GM12878 (cell line): ENCODE measurements at regions not wholly inside any gene's neighbourhood (a gene's known extent, or its start where the extent isn't known, plus 50 kb on each side); places are given as distances from the start of the nearest gene placed in this dataset.

Source experiments
- ATAC-seq: fragments of 200-7000 bp; cut with Tn5 transposase; 3 replicates; pipeline ENCODE4 v1.9.1; 2020; ENCODE audit warnings: mild to moderate bottlenecking, moderate library complexity
- BruUV-seq: library from RNA; stranded (reverse); fragments of 400-500 nt; replicated peaks from 2 replicates; lab custom pipeline; 2021; lab: Mats Ljungman, UMichigan
- CTCF ChIA-PET: fragments of 300-600 bp; sonication (Branson Sonifier 250); formaldehyde crosslinking; extraction: SDS; loops from one replicate; lab custom pipeline; 2021; ENCODE audit warnings: inconsistent platforms; lab: Yijun Ruan, JAX
- POLR2A ChIA-PET: fragments of 350-600 bp; formaldehyde crosslinking; extraction: SDS; loops from one replicate; lab custom pipeline; 2021; ENCODE audit warnings: inconsistent platforms; lab: Charles Lee
- RAD21 ChIA-PET: fragments of 300-600 bp; sonication (Branson Sonifier 250); formaldehyde crosslinking; loops from one replicate; lab custom pipeline; 2023; ENCODE audit warnings: antibody characterized with exemption; ENCODE audit not compliant: unreplicated experiment; lab: Charles Lee
- SMC1A ChIA-PET: fragments of 300-600 bp; sonication (Branson Sonifier 250); formaldehyde crosslinking; loops from one replicate; lab custom pipeline; 2023; ENCODE audit not compliant: unreplicated experiment, uncharacterized antibody; lab: Charles Lee
- DNase-seq: peaks from one replicate; pipeline ENCODE4 v3.0.0-alpha.2; 2011; ENCODE audit warnings: low read depth, low spot score
- FAIRE-seq: peaks from 3 replicates; lab custom pipeline; 2011; peaks lifted over from hg19 to GRCh38; lab: Jason Lieb, UNC
- H2AFZ ChIP-seq: 2 replicates; pipeline ENCODE4 v1.6.0; 2011; ENCODE audit warnings: low read depth, low read length, control low read depth; ENCODE audit not compliant: control insufficient read depth
- H3K27ac ChIP-seq: 2 replicates; pipeline ENCODE4 v1.5.1; 2011; ENCODE audit warnings: control low read depth; ENCODE audit not compliant: control insufficient read depth, insufficient read depth
- H3K27me3 ChIP-seq, 2 experiments: replicated peaks in 1 of 2; 2 replicates each; pipeline versions ENCODE4 v1.6.0 to v1.6.1; 2011; ENCODE audit warnings: low read length in 1 of 2; ENCODE audit not compliant: control insufficient read depth in 2 of 2, insufficient read depth in 2 of 2
- H3K36me3 ChIP-seq, 2 experiments: 2 replicates each; pipeline ENCODE4 v1.5.1; 2011; ENCODE audit warnings: low read length in 1 of 2; ENCODE audit not compliant: control insufficient read depth in 2 of 2, insufficient read depth in 2 of 2
- H3K4me1 ChIP-seq: 2 replicates; pipeline ENCODE4 v1.6.1; 2011; ENCODE audit warnings: mild to moderate bottlenecking, low read length, moderate library complexity, mixed read lengths; ENCODE audit not compliant: control insufficient read depth, insufficient read depth
- H3K4me2 ChIP-seq: 2 replicates; pipeline ENCODE4 v1.6.0; 2011; ENCODE audit warnings: control low read depth; ENCODE audit not compliant: control insufficient read depth, insufficient read depth
- H3K4me3 ChIP-seq: fragments of 200-600 bp; sonication (generic); 2 replicates; pipeline ENCODE4 v1.5.1; 2016
- H3K79me2 ChIP-seq: 2 replicates; pipeline ENCODE4 v1.6.0; 2011; ENCODE audit warnings: low read length; ENCODE audit not compliant: control insufficient read depth, insufficient read depth
- H3K9ac ChIP-seq: 2 replicates; pipeline ENCODE4 v1.8.0; 2011; ENCODE audit warnings: low read length, control low read depth, mixed read lengths; ENCODE audit not compliant: control insufficient read depth, insufficient read depth
- H3K9me3 ChIP-seq: replicated peaks from 3 replicates; pipeline ENCODE4 v1.5.1; 2011; ENCODE audit warnings: mild to moderate bottlenecking, low read length; ENCODE audit not compliant: control insufficient read depth, insufficient read depth
- H4K20me1 ChIP-seq: 2 replicates; pipeline ENCODE4 v1.6.0; 2011; ENCODE audit not compliant: control insufficient read depth, insufficient read depth
- ASH2L ChIP-seq: fragments of 300-600, 200-600 bp; sonication (generic); IDR thresholded peaks from 2 replicates; pipeline ENCODE4 v1.6.1; 2017; ENCODE audit warnings: low read depth, mild to moderate bottlenecking, borderline replicate concordance
- BCLAF1 ChIP-seq: fragments of 450-650 bp; IDR thresholded peaks from 2 replicates; pipeline ENCODE4 v1.6.1; 2017; ENCODE audit warnings: antibody characterized with exemption, mild to moderate bottlenecking, moderate library complexity
- CEBPZ ChIP-seq: fragments of 150-350 bp; IDR thresholded peaks from 2 replicates; pipeline ENCODE4 v1.6.1; 2016; ENCODE audit warnings: low read depth, low read length
- DPF2 ChIP-seq: fragments of 450-650 bp; IDR thresholded peaks from 2 replicates; pipeline ENCODE4 v1.6.1; 2017; ENCODE audit warnings: mild to moderate bottlenecking
- MXI1 ChIP-seq: fragments of 150-350 bp; IDR thresholded peaks from 2 replicates; pipeline ENCODE4 v1.6.1; 2011; ENCODE audit warnings: low read depth, mild to moderate bottlenecking, inconsistent platforms, low read length, improper control_type of control experiment
- NFIC ChIP-seq: IDR thresholded peaks from 2 replicates; pipeline ENCODE4 v1.6.1; 2012; ENCODE audit warnings: low read depth, mild to moderate bottlenecking, inconsistent platforms, low read length, moderate library complexity
- NRF1 ChIP-seq: conservative IDR thresholded peaks from 2 replicates; pipeline ENCODE4 v1.6.1; 2011; ENCODE audit warnings: mild to moderate bottlenecking, low read depth, low read length, improper control_type of control experiment
- POLR2AphosphoS2 ChIP-seq: IDR thresholded peaks from 2 replicates; pipeline ENCODE4 v1.6.1; 2011; ENCODE audit warnings: low read depth, mild to moderate bottlenecking, low read length, improper control_type of control experiment, moderate library complexity
- POLR2AphosphoS5 ChIP-seq: IDR thresholded peaks from 2 replicates; pipeline ENCODE4 v1.6.1; 2011; ENCODE audit warnings: mild to moderate bottlenecking, low read length, inconsistent platforms
- RAD21 ChIP-seq: IDR thresholded peaks from 2 replicates; pipeline ENCODE4 v1.6.1; 2011; ENCODE audit warnings: mild to moderate bottlenecking, low read depth, low read length, moderate library complexity; ENCODE audit not compliant: insufficient read depth
- RB1 ChIP-seq: fragments of 450-650 bp; formaldehyde crosslinking; IDR thresholded peaks from 2 replicates; pipeline ENCODE4 v1.6.1; 2017; ENCODE audit warnings: mild to moderate bottlenecking, borderline replicate concordance
- SREBF2 ChIP-seq: IDR thresholded peaks from 2 replicates; pipeline ENCODE4 v1.6.1; 2012; ENCODE audit warnings: mild to moderate bottlenecking, low read length
- SUPT20H ChIP-seq: IDR thresholded peaks from 2 replicates; pipeline ENCODE4 v1.6.1; 2011; ENCODE audit warnings: low read depth, mild to moderate bottlenecking, low read length, moderate library complexity, borderline replicate concordance; ENCODE audit not compliant: control insufficient read depth
- TCF7 ChIP-seq: IDR thresholded peaks from 2 replicates; pipeline ENCODE4 v1.6.1; 2014; ENCODE audit warnings: antibody characterized with exemption, borderline replicate concordance
- YBX1 ChIP-seq: fragments of 450-650 bp; IDR thresholded peaks from 2 replicates; pipeline ENCODE4 v1.6.1; 2016; ENCODE audit warnings: antibody characterized with exemption
- WGBS: methylation state at CpG from one replicate; pipeline ENCODE4 v1.1.6; 2016; ENCODE audit warnings: low lambda C conversion rate; ENCODE audit not compliant: insufficient replicate concordance, insufficient coverage; ENCODE audit errors: missing lambda C conversion rate; 5-methylcytosine and 5-hydroxymethylcytosine counted together
- in situ Hi-C: fragments of 300-500 bp; cut with MboI; formaldehyde crosslinking; loops from 9 replicates; pipeline ENCODE4 v1.14.3; 2018; ENCODE audit warnings: mixed read lengths
- intact Hi-C: fragments of 100-400 bp; cut with micrococcal nuclease; formaldehyde crosslinking; loops from one replicate; pipeline ENCODE4 v1.14.2; 2022; ENCODE audit not compliant: unreplicated experiment
- TF ChIP-seq, protein P1 (sequence below): IDR thresholded peaks from 2 replicates; pipeline ENCODE4 v1.6.1; 2012; ENCODE audit warnings: low read length, inconsistent platforms
- TF ChIP-seq, protein P2 (sequence below): IDR thresholded peaks from 2 replicates; pipeline ENCODE4 v1.6.1; 2011; ENCODE audit warnings: low read depth, mild to moderate bottlenecking, low read length, moderate library complexity, borderline replicate concordance; ENCODE audit errors: extremely low read depth

DNA sequence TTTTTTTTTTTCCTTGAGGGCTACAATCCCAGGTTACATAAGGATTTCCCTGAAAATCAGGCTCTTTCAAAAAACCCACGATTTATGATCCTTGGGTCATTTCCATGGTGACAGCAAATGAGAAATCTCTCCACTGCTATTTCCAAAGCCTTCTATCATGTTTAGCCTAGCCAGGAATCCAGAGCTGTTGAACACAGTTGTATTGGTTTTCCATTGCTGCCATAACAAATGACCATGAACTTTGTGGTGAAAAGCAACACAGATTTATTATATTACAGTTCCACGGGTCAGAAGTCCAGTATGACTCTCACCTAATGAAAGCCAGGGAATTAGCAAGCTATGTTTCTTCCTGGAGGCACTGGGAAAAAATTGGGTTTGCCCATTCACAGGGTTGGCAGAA, 106.6 kb downstream of the MAF start (continued):
- no peak for TF ChIP-seq CEBPZ

- ATAC-seq (no peak), DNase-seq (no peak), FAIRE-seq (no peak)
- H3K4me3 ChIP-seq, result no peak overlapping the region
- H3K4me2 ChIP-seq, result no peak overlapping the region
- no peaks in the 10 kb centered on the region for H4K20me1 ChIP-seq
- in situ Hi-C loops (no loop called here), intact Hi-C loops (no loop called here)
- H3K27ac ChIP-seq, result no peak overlapping the region
- no peaks in the 10 kb centered on the region for H3K36me3 ChIP-seq
- H3K9ac ChIP-seq, result no peak overlapping the region
- WGBS, result 51% methylated on average over 10 of the region's 10 CpGs
- no peak overlapping the region for H2AFZ ChIP-seq
- ChIA-PET SMC1A (no interaction called here), CTCF (no interaction called here), RAD21 (no interaction called here), POLR2A (no interaction called here)
- no peaks in the 10 kb centered on the region for H3K27me3 ChIP-seq
- H3K9me3 ChIP-seq, result no peaks in the 10 kb centered on the region
- H3K4me1 ChIP-seq, result no peaks in the 10 kb centered on the region
- no peaks in the 10 kb centered on the region for H3K79me2 ChIP-seq
- BruUV-seq, result no TSS peak
- TF ChIP-seq, protein P1, sequence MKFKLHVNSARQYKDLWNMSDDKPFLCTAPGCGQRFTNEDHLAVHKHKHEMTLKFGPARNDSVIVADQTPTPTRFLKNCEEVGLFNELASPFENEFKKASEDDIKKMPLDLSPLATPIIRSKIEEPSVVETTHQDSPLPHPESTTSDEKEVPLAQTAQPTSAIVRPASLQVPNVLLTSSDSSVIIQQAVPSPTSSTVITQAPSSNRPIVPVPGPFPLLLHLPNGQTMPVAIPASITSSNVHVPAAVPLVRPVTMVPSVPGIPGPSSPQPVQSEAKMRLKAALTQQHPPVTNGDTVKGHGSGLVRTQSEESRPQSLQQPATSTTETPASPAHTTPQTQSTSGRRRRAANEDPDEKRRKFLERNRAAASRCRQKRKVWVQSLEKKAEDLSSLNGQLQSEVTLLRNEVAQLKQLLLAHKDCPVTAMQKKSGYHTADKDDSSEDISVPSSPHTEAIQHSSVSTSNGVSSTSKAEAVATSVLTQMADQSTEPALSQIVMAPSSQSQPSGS, result no peak
- TF ChIP-seq POLR2AphosphoS2 (no peak), BCLAF1 (no peak), NFIC (no peak), TCF7 (no peak), SUPT20H (no peak), RB1 (no peak), SREBF2 (no peak), ASH2L (no peak), RAD21 (no peak), DPF2 (no peak), POLR2AphosphoS5 (no peak), YBX1 (no peak), NRF1 (no peak), MXI1 (no peak)
- TF ChIP-seq, protein P2, sequence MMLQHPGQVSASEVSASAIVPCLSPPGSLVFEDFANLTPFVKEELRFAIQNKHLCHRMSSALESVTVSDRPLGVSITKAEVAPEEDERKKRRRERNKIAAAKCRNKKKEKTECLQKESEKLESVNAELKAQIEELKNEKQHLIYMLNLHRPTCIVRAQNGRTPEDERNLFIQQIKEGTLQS, result no peak
Measured at GRCh38 chr16:79492036-79492435, 108.5 kb downstream of the MAF start.
